ENCODE measurements at regions not wholly inside any gene's neighbourhood (a gene's known extent, or its start where the extent isn't known, plus 50 kb on each side); places are given as distances from the start of the nearest gene placed in this dataset.

GRCh38 chrX:3550871-3551270 lies 162.6 kb downstream of the PRKX start:
- H3K4me1 ChIP-seq (ENCODE audit: control insufficient read depth in 4 of 4, insufficient read depth in 4 of 4, low read length in 3 of 4) = no peaks in the 10 kb centered on the region
- H3K4me3 ChIP-seq (ENCODE audit: low read depth in 1 of 3, low read length in 3 of 3) = no peak overlapping the region
- no peak overlapping the region for H3K27ac ChIP-seq (ENCODE audit: low read depth in 1 of 2, low read length in 2 of 2)
- DNase-seq (ENCODE audit: low spot score) = no peak
- H3K27me3 ChIP-seq (ENCODE audit: control insufficient read depth in 4 of 4, insufficient read depth in 4 of 4, low read length in 3 of 4) = peaks cover 0 to 4% (median 0%) of the 10 kb centered on the region in 4 donors
- no peak overlapping the region for H3K9ac ChIP-seq (ENCODE audit: low read depth in 1 of 2, low read length in 2 of 2)
- WGBS = 81% methylated on average over 4 of the region's 4 CpGs
- H3K9me3 ChIP-seq (ENCODE audit: control insufficient read depth in 4 of 4, low read length in 3 of 4) = no peaks in the 10 kb centered on the region
- H3K36me3 ChIP-seq (ENCODE audit: control insufficient read depth in 4 of 4, insufficient read depth in 3 of 4, low read depth in 1 of 4, low read length in 3 of 4) = no peaks in the 10 kb centered on the region
- TF ChIP-seq, protein P1, sequence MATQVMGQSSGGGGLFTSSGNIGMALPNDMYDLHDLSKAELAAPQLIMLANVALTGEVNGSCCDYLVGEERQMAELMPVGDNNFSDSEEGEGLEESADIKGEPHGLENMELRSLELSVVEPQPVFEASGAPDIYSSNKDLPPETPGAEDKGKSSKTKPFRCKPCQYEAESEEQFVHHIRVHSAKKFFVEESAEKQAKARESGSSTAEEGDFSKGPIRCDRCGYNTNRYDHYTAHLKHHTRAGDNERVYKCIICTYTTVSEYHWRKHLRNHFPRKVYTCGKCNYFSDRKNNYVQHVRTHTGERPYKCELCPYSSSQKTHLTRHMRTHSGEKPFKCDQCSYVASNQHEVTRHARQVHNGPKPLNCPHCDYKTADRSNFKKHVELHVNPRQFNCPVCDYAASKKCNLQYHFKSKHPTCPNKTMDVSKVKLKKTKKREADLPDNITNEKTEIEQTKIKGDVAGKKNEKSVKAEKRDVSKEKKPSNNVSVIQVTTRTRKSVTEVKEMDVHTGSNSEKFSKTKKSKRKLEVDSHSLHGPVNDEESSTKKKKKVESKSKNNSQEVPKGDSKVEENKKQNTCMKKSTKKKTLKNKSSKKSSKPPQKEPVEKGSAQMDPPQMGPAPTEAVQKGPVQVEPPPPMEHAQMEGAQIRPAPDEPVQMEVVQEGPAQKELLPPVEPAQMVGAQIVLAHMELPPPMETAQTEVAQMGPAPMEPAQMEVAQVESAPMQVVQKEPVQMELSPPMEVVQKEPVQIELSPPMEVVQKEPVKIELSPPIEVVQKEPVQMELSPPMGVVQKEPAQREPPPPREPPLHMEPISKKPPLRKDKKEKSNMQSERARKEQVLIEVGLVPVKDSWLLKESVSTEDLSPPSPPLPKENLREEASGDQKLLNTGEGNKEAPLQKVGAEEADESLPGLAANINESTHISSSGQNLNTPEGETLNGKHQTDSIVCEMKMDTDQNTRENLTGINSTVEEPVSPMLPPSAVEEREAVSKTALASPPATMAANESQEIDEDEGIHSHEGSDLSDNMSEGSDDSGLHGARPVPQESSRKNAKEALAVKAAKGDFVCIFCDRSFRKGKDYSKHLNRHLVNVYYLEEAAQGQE (IDR thresholded peaks at IDR 0.05) = no peak
- TF ChIP-seq NR2F2 (IDR thresholded peaks at IDR 0.05) (no peak), TAF1 (conservative IDR thresholded peaks at IDR 0.05) (no peak), HNF4A (conservative IDR thresholded peaks at IDR 0.05) (no peak), YY1 (IDR thresholded peaks at IDR 0.05) (no peak)

GRCh38 chrX:3550160-3550751 lies 163.2 kb downstream of the PRKX start:
- Histone ChIP-seq H3K4me3 (ENCODE audit: low read depth in 1 of 3, low read length in 3 of 3) (no peak overlapping the region), H3K9me3 (ENCODE audit: control insufficient read depth in 4 of 4, low read length in 3 of 4) (no peaks in the 10 kb centered on the region), H3K27me3 (ENCODE audit: control insufficient read depth in 4 of 4, insufficient read depth in 4 of 4, low read length in 3 of 4) (peaks cover 0 to 4% (median 0%) of the 10 kb centered on the region in 4 donors), H3K9ac (ENCODE audit: low read depth in 1 of 2, low read length in 2 of 2) (no peak overlapping the region), H3K27ac (ENCODE audit: low read depth in 1 of 2, low read length in 2 of 2) (no peak overlapping the region), H3K36me3 (ENCODE audit: control insufficient read depth in 4 of 4, insufficient read depth in 3 of 4, low read depth in 1 of 4, low read length in 3 of 4) (no peaks in the 10 kb centered on the region), H3K4me1 (ENCODE audit: control insufficient read depth in 4 of 4, insufficient read depth in 4 of 4, low read length in 3 of 4) (no peaks in the 10 kb centered on the region)
- no peak for TF ChIP-seq TAF1 (conservative IDR thresholded peaks at IDR 0.05)
- TF ChIP-seq EGR1 (IDR thresholded peaks at IDR 0.05; ENCODE audit: low read depth in 2 of 2) = no peak
- no peak for TF ChIP-seq YY1 (IDR thresholded peaks at IDR 0.05)
- TF ChIP-seq JUND (IDR thresholded peaks at IDR 0.05) = no peak
- no peak for TF ChIP-seq HNF4A (conservative IDR thresholded peaks at IDR 0.05)
- no peak for TF ChIP-seq RAD21 (IDR thresholded peaks at IDR 0.05)
- TF ChIP-seq SP1 (IDR thresholded peaks at IDR 0.05) = no peak
- TF ChIP-seq HNF4G (IDR thresholded peaks at IDR 0.05) = no peak
- no peak for TF ChIP-seq ATF3 (IDR thresholded peaks at IDR 0.05)
- TF ChIP-seq, protein P1 (IDR thresholded peaks at IDR 0.05) = no peak
- WGBS = 74% methylated on average over 8 of the region's 8 CpGs
- DNase-seq (ENCODE audit: low spot score) = no peak

Data from liver (tissue), 7 donors.